Motor neuron (in vitro differentiated cells): ENCODE measurements at regions not wholly inside any gene's neighbourhood (a gene's known extent, or its start where the extent isn't known, plus 50 kb on each side); places are given as distances from the start of the nearest gene placed in this dataset.

Experiments
- ATAC-seq, 8 experiments: fragments of 200-7000 bp; cut with Tn5 transposase; replicated peaks in 6 of 8; 2 replicates each; pipeline ENCODE4 v1.8.0; 2021; ENCODE audit warnings: mild to moderate bottlenecking in 8 of 8, moderate library complexity in 8 of 8
- H3K27ac ChIP-seq, 2 donors: fragments of 250-450 bp; sonication (Bioruptor Pico); 2 replicates each; pipeline ENCODE4 v1.9.0; 2021; ENCODE audit warnings: antibody characterized with exemption in 2 of 2, mild to moderate bottlenecking in 2 of 2, moderate library complexity in 1 of 2
- H3K4me1 ChIP-seq, 2 donors: fragments of 250-450 bp; sonication (Bioruptor Pico); replicated peaks in 1 of 2; 2 replicates each; pipeline ENCODE4 v1.6.1; 2021; ENCODE audit warnings: antibody characterized with exemption in 2 of 2, mild to moderate bottlenecking in 2 of 2, moderate library complexity in 1 of 2
- H3K4me3 ChIP-seq, 5 donors: fragments of 250-450 bp; sonication (Bioruptor Pico); 2 replicates each; pipeline ENCODE4 v1.9.0; 2021; ENCODE audit warnings: antibody characterized with exemption in 5 of 5, mild to moderate bottlenecking in 5 of 5, moderate library complexity in 4 of 5
- WGBS, 10 experiments: fragments of 450-650 bp; shearing (Covaris generic); methylation state at CpG; one replicate each; pipeline ENCODE4 v1.0.0; 2022; 5-methylcytosine and 5-hydroxymethylcytosine counted together
- in situ Hi-C, 9 experiments: fragments of 400-800 bp; cut with MboI; loops; one replicate each; pipeline ENCODE4 v1.15.0; 2021; ENCODE audit warnings: low sequenced_read_pairs in 9 of 9, low pct_unique_long_range_greater_than_20kb in 2 of 9; ENCODE audit not compliant: unreplicated experiment in 9 of 9

DNA sequence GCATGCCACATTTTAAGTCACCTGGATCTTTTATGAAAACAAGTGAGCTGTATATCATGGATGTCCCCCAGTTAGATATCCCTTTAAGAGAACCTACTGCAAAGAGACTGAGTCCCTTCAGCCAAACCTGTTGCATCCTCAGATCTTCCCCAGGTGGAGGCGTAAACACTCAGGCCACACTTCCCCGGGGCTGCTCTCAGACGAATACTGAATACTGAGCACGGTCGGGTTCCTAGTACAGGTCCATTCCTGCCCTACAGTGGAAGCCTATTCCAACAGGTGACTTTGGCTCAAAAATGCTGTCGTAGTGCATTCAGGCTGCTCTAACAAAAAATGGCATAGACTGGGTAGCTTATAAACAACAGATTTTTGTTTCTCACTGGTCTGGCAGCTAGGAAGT lies 320.2 kb upstream of the CLNK start:
- Histone ChIP-seq H3K4me3 (no peak overlapping the region), H3K27ac (no peak overlapping the region), H3K4me1 (no peaks in the 10 kb centered on the region)
- ATAC-seq, result no peak
- in situ Hi-C loops, result no loop called here
- WGBS, 10 experiments, result 41 to 94% (median 76%) methylated on average over 2 to 5 of the region's 6 CpGs; no CpG with 5 or more reads in 4 of the 10 experiments

GRCh38 chr4:11002961-11003360 lies 318.4 kb upstream of the CLNK start:
- in situ Hi-C loops, result no loop called here
- 8 to 83% (median 80%) methylated on average over 1 to 2 of the region's 2 CpGs; no CpG with 5 or more reads in 7 of the 10 experiments for WGBS, 10 experiments
- no peak for ATAC-seq
- no peaks in the 10 kb centered on the region for H3K4me1 ChIP-seq
- no peak overlapping the region for H3K4me3 ChIP-seq
- H3K27ac ChIP-seq, result no peak overlapping the region

GRCh38 chr4:10998846-10999245 lies 314.3 kb upstream of the CLNK start:
- Histone ChIP-seq H3K27ac (no peak overlapping the region), H3K4me3 (no peak overlapping the region), H3K4me1 (no peaks in the 10 kb centered on the region)
- peak in 5 of 8 experiments; percentile 36 to 79 (median 47) for ATAC-seq
- 0 to 83% (median 20%) methylated on average over 1 of the region's 1 CpG; no CpG with 5 or more reads in 3 of the 10 experiments for WGBS, 10 experiments
- in situ Hi-C loops, result no loop called here

- Histone ChIP-seq H3K4me1 (no peaks in the 10 kb centered on the region), H3K4me3 (no peak overlapping the region), H3K27ac (no peak overlapping the region)
- WGBS, 10 experiments, result 0 to 100% (median 100%) methylated on average over 1 to 2 of the region's 2 CpGs; no CpG with 5 or more reads in 1 of the 10 experiments
- in situ Hi-C loops, result no loop called here
- no peak for ATAC-seq
These were observed 300.2 kb upstream of the CLNK start for GRCh38 chr4:10984815-10985214.

- in situ Hi-C loops, result no loop called here
These were observed 299.5 kb upstream of the CLNK start for GRCh38 chr4:10983885-10984640.

DNA sequence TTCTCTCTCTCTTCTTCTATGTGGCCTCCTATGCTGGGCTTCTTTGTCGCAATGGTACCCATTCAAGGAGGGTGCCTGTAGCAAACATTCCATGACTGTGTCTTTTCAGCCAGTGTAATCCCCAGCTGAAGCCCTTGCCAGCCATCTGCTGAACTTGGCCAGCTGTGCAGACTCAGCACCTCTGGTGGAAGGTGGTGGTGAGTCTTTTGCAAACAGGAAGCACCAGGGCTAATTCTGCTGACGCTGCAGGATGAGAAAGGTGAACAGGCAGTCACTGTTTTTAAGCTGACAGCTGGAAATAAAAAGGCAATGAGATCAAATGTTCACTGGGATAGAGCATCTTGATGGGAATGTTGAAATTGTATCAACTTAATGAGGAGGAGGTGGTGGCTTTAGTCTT lies 298.7 kb upstream of the CLNK start:
- in situ Hi-C loops, result no loop called here
- WGBS, 10 experiments, result 10 to 53% (median 31%) methylated on average over 1 to 2 of the region's 2 CpGs; no CpG with 5 or more reads in 6 of the 10 experiments
- ATAC-seq, result no peak

More at GRCh38 chr4:10983885-10984640, 299.5 kb upstream of the CLNK start:
- Histone ChIP-seq H3K27ac (no peak overlapping the region), H3K4me3 (no peak overlapping the region), H3K4me1 (no peaks in the 10 kb centered on the region)
- ATAC-seq, result no peak
- 27 to 100% (median 87%) methylated on average over 2 to 9 of the region's 9 CpGs; no CpG with 5 or more reads in 1 of the 10 experiments for WGBS, 10 experiments

GRCh38 chr4:10982305-10982704 lies 297.7 kb upstream of the CLNK start:
- H3K4me3 ChIP-seq, result no peak overlapping the region
- H3K27ac ChIP-seq, result no peak overlapping the region
- ATAC-seq, result no peak
- H3K4me1 ChIP-seq, result no peaks in the 10 kb centered on the region
- in situ Hi-C loops, result no loop called here
- WGBS, 10 experiments, result 0 to 40% (median 18%) methylated on average over 1 of the region's 2 CpGs; no CpG with 5 or more reads in 6 of the 10 experiments

More for the DNA sequence above, 298.7 kb upstream of the CLNK start:
- no peak overlapping the region for H3K4me3 ChIP-seq
- H3K4me1 ChIP-seq, result no peaks in the 10 kb centered on the region
- H3K27ac ChIP-seq, result no peak overlapping the region

DNA sequence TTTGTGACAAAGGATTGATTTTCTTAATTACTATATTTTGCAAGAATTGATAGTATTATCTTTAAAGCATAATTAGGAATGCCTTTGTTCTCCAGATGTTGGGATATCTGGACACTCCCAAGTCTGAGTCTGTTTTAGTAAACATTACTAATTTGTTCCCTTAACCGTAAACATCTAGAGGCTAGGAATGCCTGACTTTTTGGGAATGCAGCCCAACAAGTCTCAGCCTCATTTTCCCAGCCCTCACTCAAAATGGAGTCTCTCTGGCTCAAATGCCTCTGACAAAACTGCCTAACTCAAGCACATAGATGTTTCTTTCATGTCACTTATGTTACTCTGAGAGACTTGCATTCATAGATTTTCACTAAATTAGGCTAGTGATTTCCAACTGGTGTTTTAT lies 297.0 kb upstream of the CLNK start:
- ATAC-seq, result no peak
- H3K27ac ChIP-seq, result no peak overlapping the region
- WGBS, 10 experiments, result 67 to 100% (median 80%) methylated on average over 1 of the region's 1 CpG; no CpG with 5 or more reads in 7 of the 10 experiments
- in situ Hi-C loops, result no loop called here
- no peaks in the 10 kb centered on the region for H3K4me1 ChIP-seq
- no peak overlapping the region for H3K4me3 ChIP-seq

DNA sequence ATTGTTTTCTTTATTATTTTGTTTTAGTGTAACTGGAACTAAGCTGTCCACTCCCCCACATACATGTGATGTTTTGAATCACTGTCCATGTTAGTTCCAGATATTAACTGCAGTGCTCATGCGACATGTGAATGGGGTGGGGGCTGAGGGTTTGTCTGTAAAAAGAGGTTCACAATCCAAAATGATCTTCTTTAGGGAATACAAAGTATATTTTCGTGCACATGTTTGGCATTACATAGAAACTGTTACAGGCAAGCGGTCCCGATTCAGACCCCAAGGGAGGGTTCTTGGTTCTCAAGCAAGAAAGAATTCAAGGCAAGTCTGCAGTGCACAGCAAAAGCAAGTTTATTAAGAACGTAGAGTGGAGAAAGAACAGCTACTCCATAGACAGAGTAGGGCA lies 296.5 kb upstream of the CLNK start:
- Histone ChIP-seq H3K4me3 (no peak overlapping the region), H3K27ac (no peak overlapping the region), H3K4me1 (no peaks in the 10 kb centered on the region)
- in situ Hi-C loops, result no loop called here
- WGBS, 10 experiments, result 0 to 100% (median 83%) methylated on average over 1 to 5 of the region's 5 CpGs; no CpG with 5 or more reads in 1 of the 10 experiments
- no peak for ATAC-seq

DNA sequence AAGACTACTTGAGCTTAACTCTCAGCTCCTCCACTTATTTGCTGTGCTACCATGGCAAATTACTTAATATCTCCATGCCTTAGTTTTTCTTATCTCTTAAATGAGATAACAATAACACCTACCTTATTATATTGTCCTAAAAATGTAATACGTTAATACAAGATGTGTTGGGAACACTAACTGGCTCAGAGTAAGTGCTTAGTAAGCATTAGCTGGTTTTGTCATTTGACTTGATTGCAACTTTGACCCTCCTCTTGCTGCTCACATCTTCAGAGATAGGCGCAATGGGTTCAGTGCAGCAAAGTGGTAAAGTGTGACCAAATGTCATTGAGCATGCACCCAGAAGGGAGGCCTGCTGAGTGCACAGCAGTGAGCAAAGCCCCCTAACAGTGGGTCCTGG lies 294.5 kb upstream of the CLNK start:
- in situ Hi-C loops, result no loop called here
- ATAC-seq, result no peak
- WGBS, 10 experiments, result 17 to 100% (median 58%) methylated on average over 1 to 2 of the region's 2 CpGs; no CpG with 5 or more reads in 2 of the 10 experiments

DNA sequence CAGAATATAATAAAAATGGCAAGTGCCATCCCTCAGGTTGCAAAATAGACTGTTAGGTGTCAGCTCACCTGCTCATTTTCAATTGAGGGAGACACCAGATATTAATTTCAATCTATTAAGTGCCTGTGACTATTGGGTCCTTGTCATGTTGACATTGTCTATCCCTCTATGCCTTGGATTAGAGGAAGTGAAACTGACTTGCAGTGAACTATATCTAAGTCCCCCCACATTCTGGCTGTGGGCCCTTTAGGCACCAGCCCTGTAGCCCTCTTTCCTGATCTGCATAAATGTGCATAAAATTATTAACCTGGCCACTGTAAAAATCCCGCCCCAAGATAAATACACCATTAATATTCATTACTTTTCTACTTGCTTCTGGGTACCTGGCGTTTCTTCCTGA lies 293.0 kb upstream of the CLNK start:
- Histone ChIP-seq H3K4me3 (no peak overlapping the region), H3K4me1 (no peaks in the 10 kb centered on the region), H3K27ac (no peak overlapping the region)
- ATAC-seq, result no peak
- WGBS, 10 experiments, result 0 to 86% (median 73%) methylated on average over 1 to 2 of the region's 2 CpGs; no CpG with 5 or more reads in 2 of the 10 experiments
- in situ Hi-C loops, result no loop called here

More for the DNA sequence above, 294.5 kb upstream of the CLNK start:
- H3K4me1 ChIP-seq, result no peaks in the 10 kb centered on the region
- H3K27ac ChIP-seq, result no peak overlapping the region
- no peak overlapping the region for H3K4me3 ChIP-seq

DNA sequence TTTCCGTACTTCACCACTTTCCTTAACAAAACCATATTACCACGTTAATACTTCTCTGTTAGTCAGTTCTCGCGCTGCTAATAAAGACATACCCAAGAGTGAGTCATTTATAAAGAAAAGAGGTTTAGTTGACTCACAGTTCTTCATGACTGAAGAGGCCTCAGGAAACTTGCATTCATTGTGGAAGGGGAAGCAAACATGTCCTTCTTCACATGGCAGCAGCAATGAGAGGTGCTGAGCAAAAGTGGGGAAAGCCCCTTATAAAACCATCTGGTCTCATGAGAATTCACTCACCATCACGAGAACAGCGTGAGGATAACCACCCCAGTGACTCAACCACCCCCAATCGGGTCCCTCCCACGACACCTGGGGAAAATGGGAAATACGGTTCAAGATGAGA lies 289.8 kb upstream of the CLNK start:
- WGBS, 10 experiments, result 0 to 100% (median 92%) methylated on average over 2 to 7 of the region's 9 CpGs; no CpG with 5 or more reads in 3 of the 10 experiments
- ATAC-seq, result no peak
- no peak overlapping the region for H3K27ac ChIP-seq
- H3K4me3 ChIP-seq, result no peak overlapping the region
- in situ Hi-C loops, result no loop called here
- no peaks in the 10 kb centered on the region for H3K4me1 ChIP-seq

GRCh38 chr4:10973686-10974085 lies 289.1 kb upstream of the CLNK start:
- WGBS, 10 experiments, result 6 to 100% (median 60%) methylated on average over 1 to 2 of the region's 3 CpGs; no CpG with 5 or more reads in 3 of the 10 experiments
- no peaks in the 10 kb centered on the region for H3K4me1 ChIP-seq
- H3K4me3 ChIP-seq, result no peak overlapping the region
- no peak for ATAC-seq
- in situ Hi-C loops, result no loop called here
- no peak overlapping the region for H3K27ac ChIP-seq
